ENCODE measurements at regions not wholly inside any gene's neighbourhood (a gene's known extent, or its start where the extent isn't known, plus 50 kb on each side); places are given as distances from the start of the nearest gene placed in this dataset.

DNA sequence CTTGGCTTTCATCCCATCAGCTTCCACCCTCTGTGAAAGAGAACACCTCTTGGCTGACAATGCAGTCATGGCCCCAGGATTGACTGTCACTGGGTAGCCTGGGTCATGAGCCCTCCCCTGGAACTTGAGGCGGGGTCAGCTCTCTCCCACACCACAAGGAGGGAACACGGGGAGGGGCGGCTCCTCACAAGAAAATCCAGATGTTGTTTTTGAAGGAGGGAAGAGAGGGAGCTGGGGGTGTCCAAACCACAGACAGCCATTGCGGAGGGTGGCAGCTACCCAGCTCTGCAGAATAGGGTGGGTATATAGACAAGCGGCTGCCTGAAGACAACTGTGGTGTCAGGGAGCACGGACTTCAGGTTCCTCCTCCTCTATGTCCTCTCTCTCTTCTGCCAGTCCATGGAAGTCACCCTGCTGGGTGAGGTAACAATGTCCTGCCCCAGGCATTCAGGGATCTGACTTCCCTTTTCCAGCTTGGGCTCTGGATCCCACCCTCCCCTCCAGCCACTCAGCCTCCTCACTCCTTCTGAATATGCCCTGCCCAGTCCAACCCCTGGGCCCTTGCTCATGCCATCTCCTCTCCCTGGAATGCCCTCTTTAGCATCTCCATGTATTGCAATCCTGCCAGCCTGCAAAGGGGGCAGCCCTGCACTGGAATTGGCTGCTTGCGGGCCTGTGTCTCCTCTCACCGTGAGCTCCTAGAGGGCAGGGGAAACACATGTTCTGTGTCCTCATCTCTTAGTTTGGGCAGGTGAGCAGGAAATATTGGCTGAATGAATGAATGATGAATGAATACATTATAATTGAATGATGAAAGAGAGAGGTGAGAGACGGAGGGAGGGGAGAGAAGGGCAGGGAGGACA is 60.9 kb upstream of the RUNX3 start:
- peak in 2 of 3 donors; percentile 19 to 47 for DNase-seq
- no peaks in the 10 kb centered on the region for H3K36me3 Mint-ChIP-seq

DNA sequence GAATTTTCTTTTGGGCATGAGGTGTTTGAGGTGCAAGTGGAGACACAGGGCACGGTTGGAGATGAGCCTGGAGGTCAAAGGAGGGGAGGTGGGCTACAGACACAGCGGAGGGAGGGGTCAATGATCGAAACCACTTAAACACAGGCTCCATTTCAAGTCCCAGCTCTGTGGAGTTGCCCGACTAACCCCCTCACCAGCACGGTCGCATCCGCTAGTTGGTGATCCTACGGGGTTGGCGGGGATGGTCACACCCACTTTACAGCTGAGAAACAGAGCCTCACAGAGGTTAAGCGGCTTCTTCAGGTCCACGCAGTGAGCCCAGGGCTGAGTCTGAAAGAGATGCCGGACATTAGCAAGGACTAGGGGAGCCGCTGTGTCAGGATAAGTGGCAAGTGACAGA is 60.1 kb upstream of the RUNX3 start:
- H3K27me3 ChIP-seq (ENCODE audit: control insufficient read depth in 2 of 2, insufficient read depth in 2 of 2, low read length in 2 of 2), result no peaks in the 10 kb centered on the region
- H3K9me3 Mint-ChIP-seq, result peaks cover 0 to 8% (median 0%) of the 10 kb centered on the region in 7 donors
- no peaks in the 10 kb centered on the region for H3K79me2 ChIP-seq (ENCODE audit: insufficient read depth, low read length)
- no peaks in the 10 kb centered on the region for H3K36me3 ChIP-seq (replicated peaks in 1 of 2; ENCODE audit: control insufficient read depth in 1 of 2, insufficient read depth in 2 of 2, low read length in 2 of 2)
- no peaks in the 10 kb centered on the region for H3K9me3 ChIP-seq (replicated peaks in 1 of 2; ENCODE audit: control insufficient read depth in 1 of 2, insufficient read depth in 1 of 2, low read length in 2 of 2)
- H4K20me1 ChIP-seq (ENCODE audit: insufficient read depth, low read length), result no peaks in the 10 kb centered on the region
- peaks cover 20% of the 10 kb centered on the region for H3K4me1 Mint-ChIP-seq
- intact Hi-C loops (cut with micrococcal nuclease), result no loop called here
- H3K27ac Mint-ChIP-seq, result peak overlapping the region in 1 of 7 donors; percentile 7
- H3K4me1 ChIP-seq (ENCODE audit: control insufficient read depth in 1 of 2, insufficient read depth in 2 of 2, low read length in 2 of 2), result no peaks in the 10 kb centered on the region
- DNase-seq, result no peak
- no peak overlapping the region for H3K27ac ChIP-seq (ENCODE audit: low read depth in 1 of 2, low read length in 2 of 2)
- no peak overlapping the region for H2AFZ ChIP-seq (ENCODE audit: insufficient read depth, low read depth, low read length, poor library complexity, severe bottlenecking)
- no peak overlapping the region for H3K4me3 ChIP-seq (replicated peaks in 1 of 3; ENCODE audit: low read depth in 2 of 3, low read length in 3 of 3)
- no peak overlapping the region for H3K9ac ChIP-seq (ENCODE audit: insufficient read depth, low read length, poor library complexity, severe bottlenecking)
- TF ChIP-seq, protein P1, sequence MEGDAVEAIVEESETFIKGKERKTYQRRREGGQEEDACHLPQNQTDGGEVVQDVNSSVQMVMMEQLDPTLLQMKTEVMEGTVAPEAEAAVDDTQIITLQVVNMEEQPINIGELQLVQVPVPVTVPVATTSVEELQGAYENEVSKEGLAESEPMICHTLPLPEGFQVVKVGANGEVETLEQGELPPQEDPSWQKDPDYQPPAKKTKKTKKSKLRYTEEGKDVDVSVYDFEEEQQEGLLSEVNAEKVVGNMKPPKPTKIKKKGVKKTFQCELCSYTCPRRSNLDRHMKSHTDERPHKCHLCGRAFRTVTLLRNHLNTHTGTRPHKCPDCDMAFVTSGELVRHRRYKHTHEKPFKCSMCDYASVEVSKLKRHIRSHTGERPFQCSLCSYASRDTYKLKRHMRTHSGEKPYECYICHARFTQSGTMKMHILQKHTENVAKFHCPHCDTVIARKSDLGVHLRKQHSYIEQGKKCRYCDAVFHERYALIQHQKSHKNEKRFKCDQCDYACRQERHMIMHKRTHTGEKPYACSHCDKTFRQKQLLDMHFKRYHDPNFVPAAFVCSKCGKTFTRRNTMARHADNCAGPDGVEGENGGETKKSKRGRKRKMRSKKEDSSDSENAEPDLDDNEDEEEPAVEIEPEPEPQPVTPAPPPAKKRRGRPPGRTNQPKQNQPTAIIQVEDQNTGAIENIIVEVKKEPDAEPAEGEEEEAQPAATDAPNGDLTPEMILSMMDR (IDR thresholded peaks at IDR 0.05), result no peak
- peaks cover 15 to 31% (median 31%) of the 10 kb centered on the region in 3 donors for H3K27me3 Mint-ChIP-seq (ENCODE audit: low read depth in 3 of 3)
- H3K4me2 ChIP-seq (replicated peaks; ENCODE audit: extremely low read depth, low read length, poor library complexity, severe bottlenecking), result no peak overlapping the region
- H3K36me3 Mint-ChIP-seq, result no peaks in the 10 kb centered on the region
- 87% methylated on average over 7 of the region's 13 CpGs for WGBS (ENCODE audit: insufficient coverage)
- H3K4me3 Mint-ChIP-seq, result peak overlapping the region in 1 of 2 donors; percentile 59

More for the DNA sequence above, 60.9 kb upstream of the RUNX3 start:
- Histone ChIP-seq H3K79me2 (ENCODE audit: insufficient read depth, low read length) (no peaks in the 10 kb centered on the region), H3K4me2 (replicated peaks; ENCODE audit: extremely low read depth, low read length, poor library complexity, severe bottlenecking) (no peak overlapping the region), H4K20me1 (ENCODE audit: insufficient read depth, low read length) (no peaks in the 10 kb centered on the region), H3K9ac (ENCODE audit: insufficient read depth, low read length, poor library complexity, severe bottlenecking) (no peak overlapping the region), H3K27me3 (ENCODE audit: control insufficient read depth in 2 of 2, insufficient read depth in 2 of 2, low read length in 2 of 2) (no peaks in the 10 kb centered on the region), H3K4me3 (replicated peaks in 1 of 3; ENCODE audit: low read depth in 2 of 3, low read length in 3 of 3) (no peak overlapping the region), H3K36me3 (replicated peaks in 1 of 2; ENCODE audit: control insufficient read depth in 1 of 2, insufficient read depth in 2 of 2, low read length in 2 of 2) (no peaks in the 10 kb centered on the region), H3K9me3 (replicated peaks in 1 of 2; ENCODE audit: control insufficient read depth in 1 of 2, insufficient read depth in 1 of 2, low read length in 2 of 2) (no peaks in the 10 kb centered on the region), H3K4me1 (ENCODE audit: control insufficient read depth in 1 of 2, insufficient read depth in 2 of 2, low read length in 2 of 2) (no peaks in the 10 kb centered on the region), H3K27ac (ENCODE audit: low read depth in 1 of 2, low read length in 2 of 2) (no peak overlapping the region), H2AFZ (ENCODE audit: insufficient read depth, low read depth, low read length, poor library complexity, severe bottlenecking) (no peak overlapping the region)
- Mint-ChIP-seq H3K9me3 (peaks cover 0 to 9% (median 0%) of the 10 kb centered on the region in 7 donors), H3K27me3 (ENCODE audit: low read depth in 3 of 3) (peaks cover 14 to 31% (median 30%) of the 10 kb centered on the region in 3 donors), H3K4me3 (no peak overlapping the region), H3K4me1 (peaks cover 20% of the 10 kb centered on the region), H3K27ac (no peak overlapping the region)
- TF ChIP-seq, protein P1 (IDR thresholded peaks at IDR 0.05), result no peak
- 54% methylated on average over 5 of the region's 9 CpGs for WGBS (ENCODE audit: insufficient coverage)
- intact Hi-C loops (cut with micrococcal nuclease), result no loop called here
